Activated T-helper 1 cell treated with anti-CD3 and anti-CD28 coated beads, Interleukin-12 subunit alpha, Interleukin-12 subunit beta, Interleukin-2, Interleukin-4 antibody, amounts not matched to agents 30 ng/mL and 10 ng/mL and 1 ng/mL, durations not matched to agents 14 hours and 24 hours and 36 hours (primary cell): ENCODE measurements at regions not wholly inside any gene's neighbourhood (a gene's known extent, or its start where the extent isn't known, plus 50 kb on each side); places are given as distances from the start of the nearest gene placed in this dataset.

Experiments
- DNase-seq: peaks from one replicate; pipeline ENCODE4 v3.0.0; 2021; ENCODE audit warnings: low spot score
- H3K27ac Mint-ChIP-seq: one replicate; pipeline ENCODE4 v1.8.0; 2021; ENCODE audit warnings: mild to moderate bottlenecking, mixed read lengths
- H3K27me3 Mint-ChIP-seq: one replicate; pipeline ENCODE4 v1.8.0; 2022; ENCODE audit warnings: mild to moderate bottlenecking, moderate library complexity, mixed read lengths; ENCODE audit not compliant: insufficient read depth
- H3K36me3 Mint-ChIP-seq: one replicate; pipeline ENCODE4 v1.8.0; 2021; ENCODE audit warnings: low read depth, mixed read lengths
- H3K4me1 Mint-ChIP-seq: one replicate; pipeline ENCODE4 v1.8.0; 2021; ENCODE audit warnings: low read depth, mixed read lengths
- H3K4me3 Mint-ChIP-seq: one replicate; pipeline ENCODE4 v1.8.0; 2021; ENCODE audit warnings: mild to moderate bottlenecking, moderate library complexity, mixed read lengths
- H3K9me3 Mint-ChIP-seq: one replicate; pipeline ENCODE4 v1.8.0; 2021; ENCODE audit warnings: mixed read lengths
- intact Hi-C: fragments of 100-400 bp; cut with micrococcal nuclease; formaldehyde crosslinking; loops from one replicate; pipeline ENCODE4 v1.15.1; 2024

- no peaks in the 10 kb centered on the region for H3K36me3 Mint-ChIP-seq
- H3K27ac Mint-ChIP-seq, result no peak overlapping the region
- H3K9me3 Mint-ChIP-seq, result no peaks in the 10 kb centered on the region
- no peak overlapping the region for H3K4me3 Mint-ChIP-seq
- no peaks in the 10 kb centered on the region for H3K4me1 Mint-ChIP-seq
- intact Hi-C loops, result no loop called here
- DNase-seq, result no peak
- H3K27me3 Mint-ChIP-seq, result no peaks in the 10 kb centered on the region
These were observed 533.5 kb downstream of the BUD13 start for GRCh38 chr11:116239247-116239646.

- Mint-ChIP-seq H3K9me3 (no peaks in the 10 kb centered on the region), H3K27ac (no peak overlapping the region), H3K4me3 (no peak overlapping the region), H3K27me3 (no peaks in the 10 kb centered on the region), H3K36me3 (no peaks in the 10 kb centered on the region), H3K4me1 (no peaks in the 10 kb centered on the region)
- intact Hi-C loops, result no loop called here
- DNase-seq, result no peak
These were observed 537.7 kb downstream of the BUD13 start for GRCh38 chr11:116234989-116235568.

- H3K4me3 Mint-ChIP-seq, result no peak overlapping the region
- H3K27me3 Mint-ChIP-seq, result no peaks in the 10 kb centered on the region
- H3K4me1 Mint-ChIP-seq, result no peaks in the 10 kb centered on the region
- H3K36me3 Mint-ChIP-seq, result no peaks in the 10 kb centered on the region
- no peaks in the 10 kb centered on the region for H3K9me3 Mint-ChIP-seq
- intact Hi-C loops, result no loop called here
- DNase-seq, result no peak
- H3K27ac Mint-ChIP-seq, result no peak overlapping the region
These were observed 539.2 kb downstream of the BUD13 start for GRCh38 chr11:116233561-116233960.

- no peak overlapping the region for H3K4me3 Mint-ChIP-seq
These were observed 540.4 kb downstream of the BUD13 start for GRCh38 chr11:116232364-116232828.

GRCh38 chr11:116231543-116231942 lies 541.2 kb downstream of the BUD13 start:
- intact Hi-C loops, result no loop called here
- no peaks in the 10 kb centered on the region for H3K27me3 Mint-ChIP-seq
- DNase-seq, result no peak
- no peaks in the 10 kb centered on the region for H3K36me3 Mint-ChIP-seq
- H3K4me3 Mint-ChIP-seq, result no peak overlapping the region
- H3K27ac Mint-ChIP-seq, result no peak overlapping the region
- H3K4me1 Mint-ChIP-seq, result no peaks in the 10 kb centered on the region
- H3K9me3 Mint-ChIP-seq, result no peaks in the 10 kb centered on the region

More at GRCh38 chr11:116232364-116232828, 540.4 kb downstream of the BUD13 start:
- DNase-seq, result no peak
- no peaks in the 10 kb centered on the region for H3K4me1 Mint-ChIP-seq
- H3K9me3 Mint-ChIP-seq, result no peaks in the 10 kb centered on the region
- no peaks in the 10 kb centered on the region for H3K36me3 Mint-ChIP-seq
- intact Hi-C loops, result no loop called here
- no peak overlapping the region for H3K27ac Mint-ChIP-seq
- no peaks in the 10 kb centered on the region for H3K27me3 Mint-ChIP-seq

- Mint-ChIP-seq H3K4me1 (no peaks in the 10 kb centered on the region), H3K4me3 (no peak overlapping the region), H3K9me3 (no peaks in the 10 kb centered on the region), H3K27ac (no peak overlapping the region), H3K36me3 (no peaks in the 10 kb centered on the region), H3K27me3 (no peaks in the 10 kb centered on the region)
- DNase-seq, result no peak
- intact Hi-C loops, result no loop called here
These were observed 542.3 kb downstream of the BUD13 start for GRCh38 chr11:116230438-116230837.

- no peaks in the 10 kb centered on the region for H3K9me3 Mint-ChIP-seq
These were observed 543.4 kb downstream of the BUD13 start for GRCh38 chr11:116229236-116229970.

GRCh38 chr11:116226731-116227130 lies 546.1 kb downstream of the BUD13 start:
- no peaks in the 10 kb centered on the region for H3K9me3 Mint-ChIP-seq

More at GRCh38 chr11:116229236-116229970, 543.4 kb downstream of the BUD13 start:
- Mint-ChIP-seq H3K27me3 (no peaks in the 10 kb centered on the region), H3K36me3 (no peaks in the 10 kb centered on the region), H3K4me3 (no peak overlapping the region), H3K27ac (no peak overlapping the region), H3K4me1 (no peaks in the 10 kb centered on the region)
- DNase-seq, result no peak
- intact Hi-C loops, result no loop called here

GRCh38 chr11:116225784-116226585 lies 546.8 kb downstream of the BUD13 start:
- Mint-ChIP-seq H3K36me3 (no peaks in the 10 kb centered on the region), H3K27me3 (no peaks in the 10 kb centered on the region), H3K9me3 (no peaks in the 10 kb centered on the region), H3K4me3 (no peak overlapping the region), H3K4me1 (no peaks in the 10 kb centered on the region), H3K27ac (no peak overlapping the region)
- intact Hi-C loops, result no loop called here
- no peak for DNase-seq

More at GRCh38 chr11:116226731-116227130, 546.1 kb downstream of the BUD13 start:
- H3K36me3 Mint-ChIP-seq, result no peaks in the 10 kb centered on the region
- H3K27me3 Mint-ChIP-seq, result no peaks in the 10 kb centered on the region
- H3K4me1 Mint-ChIP-seq, result no peaks in the 10 kb centered on the region
- no peak for DNase-seq
- no peak overlapping the region for H3K27ac Mint-ChIP-seq
- H3K4me3 Mint-ChIP-seq, result no peak overlapping the region
- intact Hi-C loops, result no loop called here

GRCh38 chr11:116225236-116225635 lies 547.6 kb downstream of the BUD13 start:
- no peak for DNase-seq
- Mint-ChIP-seq H3K9me3 (no peaks in the 10 kb centered on the region), H3K27me3 (no peaks in the 10 kb centered on the region), H3K36me3 (no peaks in the 10 kb centered on the region), H3K27ac (no peak overlapping the region), H3K4me1 (no peaks in the 10 kb centered on the region), H3K4me3 (no peak overlapping the region)
- intact Hi-C loops, result no loop called here

GRCh38 chr11:116224889-116225200 lies 547.9 kb downstream of the BUD13 start:
- intact Hi-C loops, result loop anchor here (1.0 kb wide), 1 partner anchor 901 kb away; no protein-coding TSS in a partner anchor
- H3K9me3 Mint-ChIP-seq, result no peaks in the 10 kb centered on the region
- no peaks in the 10 kb centered on the region for H3K27me3 Mint-ChIP-seq
- no peaks in the 10 kb centered on the region for H3K4me1 Mint-ChIP-seq
- H3K4me3 Mint-ChIP-seq, result no peak overlapping the region
- DNase-seq, result no peak
- H3K27ac Mint-ChIP-seq, result no peak overlapping the region
- H3K36me3 Mint-ChIP-seq, result no peaks in the 10 kb centered on the region

- no peak for DNase-seq
- intact Hi-C loops, result loop anchor here (1.0 kb wide), 1 partner anchor 900 kb away; no protein-coding TSS in a partner anchor
- no peak overlapping the region for H3K27ac Mint-ChIP-seq
- no peaks in the 10 kb centered on the region for H3K27me3 Mint-ChIP-seq
- no peak overlapping the region for H3K4me3 Mint-ChIP-seq
- H3K36me3 Mint-ChIP-seq, result no peaks in the 10 kb centered on the region
- H3K9me3 Mint-ChIP-seq, result no peaks in the 10 kb centered on the region
- no peaks in the 10 kb centered on the region for H3K4me1 Mint-ChIP-seq
These were observed 548.5 kb downstream of the BUD13 start for GRCh38 chr11:116224154-116224888.
